Transverse colon (tissue), 4 donors: ENCODE measurements at regions not wholly inside any gene's neighbourhood (a gene's known extent, or its start where the extent isn't known, plus 50 kb on each side); places are given as distances from the start of the nearest gene placed in this dataset.

Experiments
- DNase-seq: peaks from one replicate; pipeline ENCODE4 v3.0.0-alpha.2; 2019
- H3K27ac ChIP-seq, 4 donors: fragments of 200-600 bp; sonication (generic); 2 replicates each; pipeline ENCODE4 v1.5.1; 2016 to 2018; ENCODE audit warnings: inconsistent platforms in 4 of 4
- H3K27me3 ChIP-seq: fragments of 200-600 bp; sonication (generic); 2 replicates; pipeline ENCODE4 v1.5.1; 2017; ENCODE audit warnings: inconsistent platforms
- H3K36me3 ChIP-seq, 4 donors: fragments of 200-600 bp; sonication (generic); 2 replicates each; pipeline ENCODE4 v1.5.1; 2017 to 2019; ENCODE audit warnings: inconsistent platforms in 4 of 4
- H3K4me1 ChIP-seq, 4 donors: fragments of 200-600 bp; sonication (generic); 2 replicates each; pipeline ENCODE4 v1.5.1; 2017 to 2020; ENCODE audit warnings: inconsistent platforms in 4 of 4
- H3K4me3 ChIP-seq, 4 donors: fragments of 200-600 bp; sonication (generic); 1 replicate in 1 of 4; 2 replicates in 3 of 4; pipeline versions ENCODE4 v1.5.1 to v1.6.1; 2017 to 2019; ENCODE audit warnings: inconsistent platforms in 4 of 4
- H3K9me3 ChIP-seq, 2 donors: fragments of 200-600 bp; sonication (generic); 2 replicates each; pipeline ENCODE4 v1.5.1; 2017 to 2019; ENCODE audit warnings: inconsistent platforms in 2 of 2
- CTCF ChIP-seq, 5 experiments: fragments of 200-600 bp in 3 of 5; fragments of 450-650 bp in 2 of 5; sonication (generic) in 3 of 5; IDR thresholded peaks; 1 replicate in 2 of 5; 2 replicates in 3 of 5; pipeline ENCODE4 v1.5.1; 2016 to 2017; ENCODE audit warnings: antibody characterized with exemption in 5 of 5, inconsistent platforms in 3 of 5, mild to moderate bottlenecking in 2 of 5, moderate library complexity in 1 of 5
- EP300 ChIP-seq: sonication (generic); formaldehyde crosslinking; IDR thresholded peaks from one replicate; pipeline ENCODE4 v1.6.1; 2017; ENCODE audit warnings: antibody characterized with exemption, low read depth
- POLR2A ChIP-seq: fragments of 450-650 bp; IDR thresholded peaks from one replicate; pipeline ENCODE4 v1.6.1; 2016; ENCODE audit warnings: antibody characterized with exemption, mild to moderate bottlenecking, moderate library complexity
- POLR2AphosphoS5 ChIP-seq, 3 donors: sonication (generic); formaldehyde crosslinking; IDR thresholded peaks; one replicate each; pipeline ENCODE4 v1.6.1; 2016; ENCODE audit warnings: antibody characterized with exemption in 3 of 3
- WGBS, 2 donors: methylation state at CpG; one replicate each; pipeline ENCODE4 v1.1.5; 2018; ENCODE audit warnings: low coverage in 1 of 2; 5-methylcytosine and 5-hydroxymethylcytosine counted together
- in situ Hi-C, 4 donors: fragments of 200-750 bp; cut with MboI; loops; one replicate each; pipeline versions ENCODE4 v1.15.0 to v1.15.1; 2017; ENCODE audit warnings: low sequenced_read_pairs in 3 of 4, low pct_ligation_motif_present in 1 of 4, low pct_unique_long_range_greater_than_20kb in 1 of 4
- intact Hi-C: fragments of 100-400 bp; cut with DNase I; formaldehyde crosslinking; loops from one replicate; pipeline ENCODE4 v1.15.1; 2023; ENCODE audit warnings: low total_unique reads

GRCh38 chr13:95502216-95502615 lies 50.3 kb upstream of the CLDN10 start:
- in situ Hi-C loops, result no loop called here
- no peaks in the 10 kb centered on the region for H3K27me3 ChIP-seq
- H3K4me3 ChIP-seq, result no peak overlapping the region
- TF ChIP-seq CTCF (IDR thresholded peaks at IDR 0.05), result no peak
- no peak for TF ChIP-seq EP300
- no peak for TF ChIP-seq POLR2A
- TF ChIP-seq POLR2AphosphoS5 (IDR thresholded peaks at IDR 0.05), result no peak
- H3K4me1 ChIP-seq, result peaks cover 0 to 4% (median 0%) of the 10 kb centered on the region in 4 donors
- no peaks in the 10 kb centered on the region for H3K36me3 ChIP-seq
- no peak for DNase-seq
- intact Hi-C loops, result no loop called here
- H3K9me3 ChIP-seq, result no peaks in the 10 kb centered on the region
- H3K27ac ChIP-seq, result no peak overlapping the region
- WGBS, 2 donors, result 34 to 64% methylated on average over 2 of the region's 2 CpGs
